SH-SY5Y (cell line): ENCODE measurements at regions not wholly inside any gene's neighbourhood (a gene's known extent, or its start where the extent isn't known, plus 50 kb on each side); places are given as distances from the start of the nearest gene placed in this dataset.

ENCODE experiments used
- GATA2 ChIP-seq: IDR thresholded peaks from 2 replicates; pipeline ENCODE4 v1.6.1; 2011; ENCODE audit warnings: mild to moderate bottlenecking, low read depth, low read length
- GATA3 ChIP-seq: IDR thresholded peaks from 2 replicates; pipeline ENCODE4 v1.6.1; 2011; ENCODE audit warnings: low read depth, mild to moderate bottlenecking, low read length, moderate library complexity

GRCh38 chr2:3054066-3054465, 323.6 kb downstream of the EIPR1 start:
- TF ChIP-seq GATA2 (no peak), GATA3 (no peak)
